Stomach (tissue), 4 donors: ENCODE measurements at regions not wholly inside any gene's neighbourhood (a gene's known extent, or its start where the extent isn't known, plus 50 kb on each side); places are given as distances from the start of the nearest gene placed in this dataset.

Source experiments
- EP300 ChIP-seq: sonication (generic); formaldehyde crosslinking; IDR thresholded peaks from one replicate; pipeline ENCODE4 v1.6.1; 2017; ENCODE audit warnings: antibody characterized with exemption
- POLR2A ChIP-seq, 4 donors: fragments of 450-650 bp; IDR thresholded peaks; one replicate each; pipeline ENCODE4 v1.6.1; 2016; ENCODE audit warnings: antibody characterized with exemption in 4 of 4, control low read depth in 2 of 4, mild to moderate bottlenecking in 1 of 4, moderate library complexity in 1 of 4
- POLR2AphosphoS5 ChIP-seq, 3 donors: sonication (generic); formaldehyde crosslinking; IDR thresholded peaks; one replicate each; pipeline ENCODE4 v1.6.1; 2016; ENCODE audit warnings: antibody characterized with exemption in 3 of 3
- TF ChIP-seq, protein P1 (sequence below), 7 experiments: fragments of 450-650 bp in 4 of 7; fragments of 200-600 bp in 3 of 7; sonication (generic) in 3 of 7; IDR thresholded peaks; one replicate each; pipeline ENCODE4 v1.5.1; 2016 to 2019; ENCODE audit warnings: antibody characterized with exemption in 7 of 7, control low read depth in 2 of 7, mild to moderate bottlenecking in 1 of 7

DNA sequence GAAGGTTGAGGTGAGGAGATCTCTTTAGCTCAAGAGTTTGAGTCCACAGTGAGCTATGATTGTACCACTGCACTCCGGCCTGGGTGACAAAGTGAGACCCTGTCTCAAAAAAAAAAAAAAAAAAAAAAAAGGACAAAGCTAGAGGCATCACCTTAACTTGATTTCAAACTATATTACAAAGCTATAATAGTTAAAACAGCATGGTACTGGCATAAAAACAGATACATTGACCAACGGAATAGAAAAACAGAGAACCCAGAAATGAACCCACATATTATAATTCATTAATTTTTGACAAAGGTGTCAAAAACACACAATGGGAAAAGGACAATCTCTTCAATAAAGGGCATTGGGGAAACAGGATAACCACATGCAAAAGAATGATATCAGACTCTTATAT is 50.8 kb upstream of the MBOAT1 start:
- TF ChIP-seq, protein P1, sequence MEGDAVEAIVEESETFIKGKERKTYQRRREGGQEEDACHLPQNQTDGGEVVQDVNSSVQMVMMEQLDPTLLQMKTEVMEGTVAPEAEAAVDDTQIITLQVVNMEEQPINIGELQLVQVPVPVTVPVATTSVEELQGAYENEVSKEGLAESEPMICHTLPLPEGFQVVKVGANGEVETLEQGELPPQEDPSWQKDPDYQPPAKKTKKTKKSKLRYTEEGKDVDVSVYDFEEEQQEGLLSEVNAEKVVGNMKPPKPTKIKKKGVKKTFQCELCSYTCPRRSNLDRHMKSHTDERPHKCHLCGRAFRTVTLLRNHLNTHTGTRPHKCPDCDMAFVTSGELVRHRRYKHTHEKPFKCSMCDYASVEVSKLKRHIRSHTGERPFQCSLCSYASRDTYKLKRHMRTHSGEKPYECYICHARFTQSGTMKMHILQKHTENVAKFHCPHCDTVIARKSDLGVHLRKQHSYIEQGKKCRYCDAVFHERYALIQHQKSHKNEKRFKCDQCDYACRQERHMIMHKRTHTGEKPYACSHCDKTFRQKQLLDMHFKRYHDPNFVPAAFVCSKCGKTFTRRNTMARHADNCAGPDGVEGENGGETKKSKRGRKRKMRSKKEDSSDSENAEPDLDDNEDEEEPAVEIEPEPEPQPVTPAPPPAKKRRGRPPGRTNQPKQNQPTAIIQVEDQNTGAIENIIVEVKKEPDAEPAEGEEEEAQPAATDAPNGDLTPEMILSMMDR (IDR thresholded peaks at IDR 0.05) = no peak
- TF ChIP-seq EP300 (no peak), POLR2A (IDR thresholded peaks at IDR 0.05) (no peak), POLR2AphosphoS5 (IDR thresholded peaks at IDR 0.05) (no peak)
